Stimulated activated effector memory CD8-positive, alpha-beta T cell treated with anti-CD3 and anti-CD28 coated beads, Interleukin-12 subunit alpha, Interleukin-12 subunit beta, amount 100 ng/mL, for 72 hours (primary cell): ENCODE measurements at regions not wholly inside any gene's neighbourhood (a gene's known extent, or its start where the extent isn't known, plus 50 kb on each side); places are given as distances from the start of the nearest gene placed in this dataset.
"Not testable (repeated sequence)": the region's sequence is repeated elsewhere in the genome, so short reads cannot be mapped to it uniquely, and the experiment has no call there.

ENCODE experiments used
- ATAC-seq: fragments of 150-1000 bp; cut with Tn5 transposase; 2 replicates; pipeline ENCODE4 v1.10.0; 2021
- DNase-seq, 2 donors: peaks; one replicate each; pipeline ENCODE4 v3.0.0; 2021 to 2022; ENCODE audit warnings: low spot score in 2 of 2
- H3K27ac Mint-ChIP-seq: one replicate; pipeline ENCODE4 v1.8.0; 2022; ENCODE audit warnings: mild to moderate bottlenecking, mixed read lengths
- H3K36me3 Mint-ChIP-seq: one replicate; pipeline ENCODE4 v1.8.0; 2022; ENCODE audit warnings: mild to moderate bottlenecking, mixed read lengths
- H3K4me1 Mint-ChIP-seq: one replicate; pipeline ENCODE4 v1.8.0; 2022; ENCODE audit warnings: mixed read lengths
- H3K4me3 Mint-ChIP-seq: one replicate; pipeline ENCODE4 v1.8.0; 2022; ENCODE audit warnings: mild to moderate bottlenecking, mixed read lengths
- H3K9me3 Mint-ChIP-seq: one replicate; pipeline ENCODE4 v1.8.0; 2022; ENCODE audit warnings: mixed read lengths

DNA sequence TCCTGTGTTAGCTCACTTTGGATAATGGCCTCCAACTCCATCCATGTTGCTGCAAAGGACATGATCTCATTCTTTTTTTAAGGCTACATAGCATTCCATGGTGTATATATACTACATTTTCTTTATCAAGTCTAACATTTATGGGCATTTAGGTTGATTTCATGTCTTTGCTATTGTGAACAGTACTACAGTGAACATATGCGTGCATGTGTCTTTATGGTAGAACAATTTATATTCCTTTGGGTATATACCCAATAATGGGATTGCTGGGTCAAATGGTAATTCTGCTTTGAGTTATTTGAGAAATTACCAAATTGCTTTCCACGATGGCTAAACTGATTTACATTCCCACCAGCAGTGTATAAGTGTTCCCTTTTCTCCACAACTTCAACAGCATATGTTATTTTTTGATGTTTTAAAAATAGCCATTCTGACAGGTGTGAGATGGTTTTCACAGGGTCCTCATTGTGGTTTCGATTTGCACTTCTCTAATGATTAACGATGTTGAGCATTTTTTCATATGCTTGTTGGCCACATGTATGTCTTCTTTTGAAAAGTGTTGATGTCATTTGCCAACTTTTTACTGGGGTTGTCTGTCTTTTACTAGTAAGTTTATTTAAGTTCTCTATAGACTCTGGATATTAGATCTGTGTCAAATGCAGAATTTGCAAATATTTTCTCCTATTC lies 133.4 kb downstream of the MC4R start:
- not testable (repeated sequence) for H3K4me3 Mint-ChIP-seq, H3K4me1 Mint-ChIP-seq, H3K27ac Mint-ChIP-seq, ATAC-seq, H3K9me3 Mint-ChIP-seq, H3K36me3 Mint-ChIP-seq, DNase-seq

DNA sequence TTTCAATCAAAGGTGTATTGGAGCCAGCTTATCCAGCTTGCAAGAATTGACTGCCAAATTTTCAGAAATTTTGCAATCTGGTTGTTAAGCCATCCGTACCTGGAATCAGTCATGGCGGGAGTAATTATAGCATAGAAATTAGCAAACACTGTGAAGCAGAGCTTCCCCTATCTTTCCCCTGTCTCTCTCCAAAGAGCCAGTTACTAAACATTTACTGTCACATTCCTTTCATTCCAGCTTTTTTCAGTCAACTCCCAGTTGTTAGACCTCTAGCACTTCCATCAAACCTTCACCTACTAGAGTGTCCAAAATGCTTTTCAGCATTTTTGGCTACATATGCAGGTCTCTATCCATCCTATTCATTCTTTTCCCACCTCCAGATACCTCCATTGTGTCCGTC lies 137.4 kb downstream of the MC4R start:
- Mint-ChIP-seq H3K27ac (no peak overlapping the region), H3K4me1 (no peaks in the 10 kb centered on the region), H3K4me3 (no peak overlapping the region), H3K36me3 (no peaks in the 10 kb centered on the region), H3K9me3 (no peaks in the 10 kb centered on the region)
- DNase-seq (no peak), ATAC-seq (no peak)

DNA sequence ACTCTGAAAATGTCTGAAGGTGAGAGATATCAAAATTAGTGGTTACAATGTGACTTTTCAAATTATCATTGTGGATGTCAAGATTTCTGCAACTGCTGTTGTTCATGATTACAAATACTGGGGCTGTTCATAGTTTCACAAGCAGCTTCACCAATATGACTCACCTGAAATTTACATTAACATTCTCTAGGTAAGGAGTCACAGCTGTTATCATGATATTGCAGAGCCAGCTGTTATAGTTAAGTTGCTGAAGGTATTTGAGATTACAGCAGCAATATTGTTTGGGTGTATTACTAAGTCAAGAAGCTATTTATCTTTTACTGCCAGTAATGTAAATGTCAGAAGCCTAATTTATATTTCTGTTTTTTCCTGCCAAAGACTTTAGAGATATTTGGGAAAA lies 140.0 kb downstream of the MC4R start:
- no peak for ATAC-seq
- no peak overlapping the region for H3K27ac Mint-ChIP-seq
- H3K4me3 Mint-ChIP-seq = no peak overlapping the region
- H3K4me1 Mint-ChIP-seq = no peaks in the 10 kb centered on the region
- no peaks in the 10 kb centered on the region for H3K9me3 Mint-ChIP-seq
- H3K36me3 Mint-ChIP-seq = no peaks in the 10 kb centered on the region
- no peak for DNase-seq

DNA sequence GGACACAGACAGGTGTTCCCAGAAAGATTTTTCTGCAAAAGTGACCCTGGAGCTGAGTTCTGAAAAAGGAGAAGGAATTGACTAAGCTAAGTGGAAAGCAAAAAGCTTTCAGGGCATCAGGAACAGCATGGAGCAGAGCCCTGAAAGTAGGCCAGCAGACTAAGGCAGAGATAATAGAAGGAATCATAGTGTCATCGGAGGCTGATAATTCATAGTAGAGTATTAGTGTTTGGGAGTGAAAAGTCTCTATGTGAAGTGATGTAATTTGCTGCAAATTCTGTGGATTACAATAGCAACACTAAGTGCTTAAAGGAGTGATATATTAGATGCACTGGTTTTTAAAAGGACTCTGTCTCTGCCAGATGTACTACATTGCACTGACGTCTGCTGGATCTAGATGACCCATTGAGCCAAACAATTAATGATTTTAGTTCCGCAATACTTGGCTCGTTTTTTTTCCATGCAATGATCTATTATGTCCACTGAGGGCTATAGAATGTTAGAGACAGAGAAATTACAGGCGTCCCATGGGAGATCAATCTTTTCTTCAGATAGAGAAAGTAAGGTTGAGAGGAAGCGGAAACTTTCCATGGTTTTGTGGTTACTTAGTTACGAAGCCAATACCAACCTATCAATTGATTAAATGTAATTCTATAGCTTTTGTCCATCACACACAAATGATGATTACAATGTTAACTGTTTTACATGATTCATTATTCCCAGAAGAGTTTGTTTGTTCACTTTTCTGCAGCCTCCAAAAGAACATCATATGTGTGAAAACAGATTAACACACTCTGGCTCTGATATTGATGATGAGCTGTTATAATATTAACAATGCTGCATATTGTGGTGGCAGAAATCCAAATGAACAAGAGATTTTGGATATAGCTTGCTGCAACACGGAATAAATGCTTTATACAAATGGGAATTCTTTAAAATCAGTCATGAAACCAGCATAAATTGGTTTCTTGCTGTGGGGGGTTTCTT lies 143.7 kb downstream of the MC4R start:
- Mint-ChIP-seq H3K36me3 (no peaks in the 10 kb centered on the region), H3K9me3 (peaks cover 12% of the 10 kb centered on the region), H3K4me1 (no peaks in the 10 kb centered on the region), H3K27ac (no peak overlapping the region), H3K4me3 (no peak overlapping the region)
- DNase-seq (no peak), ATAC-seq (no peak)

DNA sequence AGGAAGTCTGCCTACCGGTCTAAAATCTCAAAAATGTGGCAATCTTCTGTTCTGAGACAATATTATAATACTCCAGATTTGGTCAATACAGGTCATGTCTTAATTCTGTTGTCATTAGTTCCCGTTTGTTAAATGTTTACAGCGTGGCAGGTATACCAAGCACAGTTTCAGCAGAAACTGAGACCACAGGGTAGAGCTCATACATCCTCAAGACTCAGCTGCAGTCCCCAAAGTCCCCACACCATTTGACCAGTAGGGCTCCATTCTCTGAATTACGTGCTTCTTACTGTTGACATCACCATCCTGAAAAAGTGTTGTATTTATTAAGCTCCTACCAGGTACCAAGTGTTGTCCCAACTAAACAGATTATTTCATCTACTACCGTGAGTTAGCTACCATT lies 157.1 kb downstream of the MC4R start:
- no peak for DNase-seq
- no peaks in the 10 kb centered on the region for H3K4me1 Mint-ChIP-seq
- no peak for ATAC-seq
- H3K4me3 Mint-ChIP-seq = no peak overlapping the region
- H3K9me3 Mint-ChIP-seq = peaks cover 5% of the 10 kb centered on the region
- H3K27ac Mint-ChIP-seq = no peak overlapping the region
- H3K36me3 Mint-ChIP-seq = no peaks in the 10 kb centered on the region

DNA sequence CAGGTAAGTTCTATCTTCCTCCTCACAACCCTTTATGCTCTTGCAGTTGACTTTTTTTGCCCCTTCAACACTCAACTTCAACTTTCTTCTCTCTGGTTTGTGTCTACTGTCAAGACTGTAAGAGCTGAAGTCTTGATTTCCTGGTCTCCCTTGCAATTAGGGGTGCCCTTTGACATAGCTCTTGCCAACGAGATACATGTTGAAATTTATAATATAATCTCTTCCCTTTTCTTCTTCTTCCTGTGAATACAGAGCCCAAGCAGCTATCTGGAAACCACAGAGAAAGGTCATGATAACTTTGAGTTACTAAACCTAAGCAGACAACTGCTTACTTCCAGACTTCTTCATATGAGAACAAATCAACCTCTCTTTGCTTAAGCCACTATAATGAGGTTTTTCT lies 163.5 kb downstream of the MC4R start:
- ATAC-seq (no peak), DNase-seq (no peak)
- Mint-ChIP-seq H3K4me3 (no peak overlapping the region), H3K9me3 (no peaks in the 10 kb centered on the region), H3K36me3 (no peaks in the 10 kb centered on the region), H3K27ac (no peak overlapping the region), H3K4me1 (no peaks in the 10 kb centered on the region)

DNA sequence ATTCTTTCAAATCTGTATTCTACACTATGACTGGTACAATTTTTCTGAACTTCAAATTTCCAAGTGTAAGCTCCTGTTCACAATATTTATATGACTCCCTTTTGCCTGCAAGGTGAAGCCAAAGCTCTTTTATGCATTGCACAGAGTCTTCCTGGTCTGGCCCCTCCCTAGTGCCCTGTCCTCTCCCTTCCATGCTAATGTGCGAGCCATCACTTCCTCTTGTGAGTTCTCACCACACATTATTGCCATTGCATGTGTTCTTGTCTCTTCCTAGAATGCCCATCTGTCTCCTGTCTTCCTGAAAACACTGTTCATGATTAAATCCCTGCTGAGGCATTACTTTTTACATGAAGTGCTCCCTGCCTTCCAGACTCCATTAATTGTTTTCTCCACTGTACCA lies 169.9 kb downstream of the MC4R start:
- DNase-seq (no peak), ATAC-seq (no peak)
- Mint-ChIP-seq H3K36me3 (no peaks in the 10 kb centered on the region), H3K27ac (no peak overlapping the region), H3K4me1 (no peaks in the 10 kb centered on the region), H3K9me3 (peaks cover 6% of the 10 kb centered on the region), H3K4me3 (no peak overlapping the region)

DNA sequence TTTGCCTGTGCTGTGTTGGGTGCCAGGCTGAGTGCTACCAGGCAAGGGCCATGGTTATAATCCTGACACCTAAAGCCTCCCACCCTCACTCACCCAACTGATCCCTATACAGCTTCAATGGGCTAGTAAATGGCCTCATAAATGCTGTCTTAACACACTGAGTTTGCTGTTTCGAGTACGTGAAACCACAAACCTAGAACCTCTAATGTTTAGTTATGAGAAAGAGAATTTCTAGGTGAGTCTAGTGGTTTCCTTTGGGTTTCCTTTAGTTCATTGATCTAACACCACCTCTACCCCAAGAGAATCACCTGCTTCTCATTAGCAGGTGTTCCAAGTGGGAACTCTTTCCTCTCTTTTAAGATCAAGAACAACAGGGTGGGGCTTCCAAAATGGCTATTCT lies 172.0 kb downstream of the MC4R start:
- no peak overlapping the region for H3K27ac Mint-ChIP-seq
- no peak for DNase-seq
- no peak for ATAC-seq
- H3K36me3 Mint-ChIP-seq = no peaks in the 10 kb centered on the region
- H3K9me3 Mint-ChIP-seq = peaks cover 6% of the 10 kb centered on the region
- no peaks in the 10 kb centered on the region for H3K4me1 Mint-ChIP-seq
- no peak overlapping the region for H3K4me3 Mint-ChIP-seq

DNA sequence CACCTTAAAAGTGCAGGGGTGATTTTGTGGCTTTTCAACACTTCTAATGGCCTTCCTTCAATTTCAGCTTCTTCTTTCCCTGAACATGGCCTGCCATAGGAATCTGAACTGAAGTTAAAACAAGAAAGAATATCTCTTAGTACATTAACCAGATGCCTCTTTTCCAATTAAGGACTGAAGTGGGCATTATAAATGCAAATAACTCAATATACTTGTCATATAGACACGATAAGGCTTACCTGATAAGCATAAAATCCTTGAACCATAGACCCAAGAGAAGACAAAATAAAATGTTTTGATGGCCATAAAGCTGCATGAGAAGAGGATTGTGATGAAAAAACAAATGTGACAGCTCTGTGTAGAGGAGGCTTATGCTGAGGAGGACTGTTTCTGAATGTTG lies 173.1 kb downstream of the MC4R start:
- no peak for ATAC-seq
- Mint-ChIP-seq H3K4me3 (no peak overlapping the region), H3K4me1 (no peaks in the 10 kb centered on the region), H3K9me3 (peaks cover 6% of the 10 kb centered on the region), H3K36me3 (no peaks in the 10 kb centered on the region), H3K27ac (no peak overlapping the region)
- DNase-seq = no peak

DNA sequence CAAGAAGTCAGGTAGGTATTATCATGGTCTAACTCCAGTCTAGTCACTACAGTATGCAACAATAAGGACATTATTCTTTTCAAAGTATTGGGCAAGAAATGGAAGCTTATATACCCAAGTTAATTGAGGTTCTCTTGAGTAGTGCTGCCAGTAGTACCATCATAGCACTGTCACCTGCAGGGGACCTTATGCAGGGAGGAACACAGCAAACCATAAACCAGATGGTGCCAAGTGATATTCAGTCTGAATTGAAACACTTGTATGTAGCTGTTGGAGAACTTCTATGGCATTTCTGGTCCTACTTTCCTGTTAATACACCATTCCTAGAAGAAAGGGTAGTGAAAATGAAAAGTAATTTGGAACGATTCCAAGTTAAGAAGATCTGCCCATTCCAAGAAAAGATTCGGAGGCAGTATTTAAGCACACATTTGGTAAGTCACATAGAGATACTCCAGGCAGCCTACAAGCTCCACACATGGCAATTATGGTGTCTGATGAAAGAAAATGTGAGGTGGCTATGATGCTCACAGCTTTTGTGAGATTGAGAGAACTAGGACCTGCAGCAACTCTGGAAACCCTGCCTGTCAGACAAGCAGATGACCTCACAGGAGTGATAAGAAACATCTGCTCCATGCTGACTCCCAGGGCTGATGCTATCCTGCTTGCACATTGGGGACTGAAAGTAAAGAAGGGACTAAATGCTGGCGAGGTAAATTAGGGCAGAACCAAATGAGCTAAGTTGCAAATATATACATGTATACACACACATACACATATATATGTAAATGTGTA lies 174.7 kb downstream of the MC4R start:
- H3K9me3 Mint-ChIP-seq = peaks cover 3% of the 10 kb centered on the region
- H3K36me3 Mint-ChIP-seq = no peaks in the 10 kb centered on the region
- H3K27ac Mint-ChIP-seq = no peak overlapping the region
- H3K4me3 Mint-ChIP-seq = no peak overlapping the region
- H3K4me1 Mint-ChIP-seq = no peaks in the 10 kb centered on the region
- DNase-seq = no peak
- no peak for ATAC-seq

DNA sequence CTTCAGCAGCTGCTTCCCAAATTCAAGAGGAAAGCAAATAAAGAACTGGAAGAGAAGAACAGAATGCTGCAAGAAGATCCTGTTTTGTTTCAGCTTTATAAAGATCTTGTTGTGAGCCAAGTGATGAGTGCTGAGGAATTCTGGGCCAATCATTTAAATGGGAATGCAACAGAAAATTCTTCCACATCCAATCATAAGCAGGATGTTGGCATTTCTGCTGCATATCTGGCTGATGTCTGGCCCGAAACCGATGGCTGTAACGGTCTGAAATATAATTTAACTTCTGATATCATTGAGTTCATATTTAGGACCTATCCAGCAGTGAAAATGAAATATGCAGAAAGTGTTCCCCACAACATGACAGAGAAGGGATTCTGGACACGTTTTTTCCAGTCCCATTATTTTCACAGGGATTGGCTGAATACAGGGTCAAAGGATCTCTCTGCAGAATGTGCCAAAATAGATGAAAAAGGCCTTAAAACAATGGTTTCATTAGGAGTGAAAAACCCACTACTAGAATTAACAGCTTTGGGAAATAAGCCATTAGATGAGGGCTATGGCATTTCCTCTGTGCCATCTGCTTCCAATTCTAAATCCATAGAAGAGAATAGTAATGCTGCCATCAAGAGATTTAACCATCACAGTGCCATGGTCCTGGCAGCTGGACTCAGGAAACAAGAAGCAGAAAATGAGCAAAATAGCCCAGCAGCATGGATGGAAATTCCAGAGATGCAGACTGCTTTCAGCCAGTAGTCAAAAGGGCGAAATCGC lies 175.6 kb downstream of the MC4R start:
- DNase-seq (no peak), ATAC-seq (no peak)
- no peaks in the 10 kb centered on the region for H3K36me3 Mint-ChIP-seq
- H3K27ac Mint-ChIP-seq = no peak overlapping the region
- H3K9me3 Mint-ChIP-seq = no peaks in the 10 kb centered on the region
- no peak overlapping the region for H3K4me3 Mint-ChIP-seq
- H3K4me1 Mint-ChIP-seq = no peaks in the 10 kb centered on the region

DNA sequence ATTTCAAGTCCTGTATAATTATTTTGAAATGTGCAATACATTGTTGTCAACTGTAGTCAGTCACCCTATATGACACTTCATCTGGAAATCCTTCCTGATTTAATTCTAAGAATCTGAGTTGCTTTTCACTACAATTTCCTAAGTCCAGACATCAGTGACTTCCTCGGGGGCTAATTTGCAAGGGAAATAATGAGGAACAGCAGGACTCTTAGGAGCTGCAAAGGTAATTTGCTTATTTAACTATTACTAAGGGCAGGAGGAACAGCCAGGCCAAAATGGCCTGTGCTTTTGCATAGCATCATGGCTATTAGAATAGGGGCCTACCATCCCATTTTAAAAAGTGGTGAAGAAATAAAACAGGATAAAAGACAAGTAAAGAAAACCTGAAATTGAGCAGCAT lies 178.8 kb downstream of the MC4R start:
- no peaks in the 10 kb centered on the region for H3K4me1 Mint-ChIP-seq

DNA sequence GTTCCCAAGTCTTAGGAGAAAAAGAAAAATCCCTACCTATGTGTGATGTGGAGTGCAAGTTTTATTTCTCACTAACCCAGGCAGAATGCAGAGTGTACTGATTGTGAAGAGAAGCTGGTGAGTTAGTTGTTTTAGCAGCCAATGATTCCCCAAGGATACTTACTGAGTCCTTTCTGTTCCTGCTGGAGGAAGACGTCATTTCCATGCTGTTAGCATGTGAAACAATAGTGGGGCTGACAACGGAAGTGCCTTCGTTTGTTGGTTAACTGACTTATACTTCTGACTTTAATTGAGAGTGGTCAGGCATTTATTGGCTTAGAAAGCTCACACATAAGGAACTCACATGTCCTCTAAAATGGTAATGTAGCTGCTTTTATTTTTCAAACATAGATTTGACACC lies 180.6 kb downstream of the MC4R start:
- ATAC-seq = no peak
- Mint-ChIP-seq H3K36me3 (no peaks in the 10 kb centered on the region), H3K4me3 (no peak overlapping the region), H3K27ac (no peak overlapping the region), H3K9me3 (no peaks in the 10 kb centered on the region), H3K4me1 (no peaks in the 10 kb centered on the region)
- no peak for DNase-seq

More for the DNA sequence above, 178.8 kb downstream of the MC4R start:
- no peak for ATAC-seq
- no peaks in the 10 kb centered on the region for H3K9me3 Mint-ChIP-seq
- no peak overlapping the region for H3K27ac Mint-ChIP-seq
- no peaks in the 10 kb centered on the region for H3K36me3 Mint-ChIP-seq
- no peak overlapping the region for H3K4me3 Mint-ChIP-seq
- DNase-seq = no peak

DNA sequence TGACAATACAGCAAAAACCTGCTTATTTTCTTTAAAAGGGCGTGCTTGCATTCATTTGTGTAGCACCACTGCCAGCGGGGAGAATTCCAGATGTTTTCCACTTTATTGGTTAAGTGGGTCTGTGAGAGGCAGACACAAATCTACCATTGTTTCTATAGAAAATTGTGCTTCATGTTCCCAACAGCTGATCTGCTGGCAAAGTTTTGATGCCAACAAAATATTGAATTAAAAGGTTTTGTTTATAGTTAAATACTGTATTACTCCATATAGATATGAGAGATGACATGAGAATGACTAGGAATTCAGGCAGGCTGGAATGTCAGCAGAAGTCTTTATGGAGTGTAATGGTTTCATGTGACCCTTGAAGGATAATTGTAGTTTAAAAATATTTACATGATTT lies 182.7 kb downstream of the MC4R start:
- Mint-ChIP-seq H3K4me1 (no peaks in the 10 kb centered on the region), H3K4me3 (no peak overlapping the region), H3K27ac (no peak overlapping the region), H3K9me3 (no peaks in the 10 kb centered on the region), H3K36me3 (no peaks in the 10 kb centered on the region)
- DNase-seq (no peak), ATAC-seq (no peak)

DNA sequence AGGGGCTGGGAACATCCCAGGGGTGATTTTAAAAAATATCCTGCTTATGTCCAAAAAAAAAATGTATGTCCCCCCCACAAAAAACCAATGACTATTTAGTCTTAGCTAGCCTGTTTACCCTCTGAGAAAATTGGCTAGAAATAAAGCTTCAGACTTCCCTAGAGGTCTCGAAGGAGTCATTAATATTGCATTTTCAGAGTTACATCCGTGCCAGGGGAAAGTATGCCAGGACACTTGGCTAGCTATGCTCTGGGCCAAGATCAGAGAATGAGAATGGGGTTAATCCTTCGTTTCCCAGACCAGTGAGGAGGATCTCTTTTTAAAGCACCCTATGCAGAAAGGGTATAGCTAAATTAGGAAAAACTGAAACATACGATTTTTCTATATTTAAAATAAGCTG lies 183.6 kb downstream of the MC4R start:
- Mint-ChIP-seq H3K9me3 (no peaks in the 10 kb centered on the region), H3K4me3 (no peak overlapping the region), H3K4me1 (no peaks in the 10 kb centered on the region), H3K27ac (no peak overlapping the region), H3K36me3 (no peaks in the 10 kb centered on the region)
- ATAC-seq (no peak), DNase-seq (no peak)
